Spleen (tissue), 11 donors: ENCODE measurements at regions not wholly inside any gene's neighbourhood (a gene's known extent, or its start where the extent isn't known, plus 50 kb on each side); places are given as distances from the start of the nearest gene placed in this dataset.
"Not testable (repeated sequence)": the region's sequence is repeated elsewhere in the genome, so short reads cannot be mapped to it uniquely, and the experiment has no call there.

ENCODE experiments used
- DNase-seq: peaks from one replicate; pipeline ENCODE4 v3.0.0-alpha.2; 2020
- H3K27ac ChIP-seq, 8 donors: fragments of 200-600 bp; sonication (generic) in 7 of 8; 1 replicate in 4 of 8; 2 replicates in 4 of 8; pipeline versions ENCODE4 v1.5.0 to v1.8.0; 2016 to 2021; ENCODE audit warnings: inconsistent platforms in 4 of 8, mild to moderate bottlenecking in 4 of 8, moderate library complexity in 1 of 8
- H3K27me3 ChIP-seq, 7 donors: fragments of 200-600 bp; sonication (generic) in 6 of 7; replicated peaks in 1 of 7; 1 replicate in 4 of 7; 2 replicates in 3 of 7; pipeline versions ENCODE4 v1.5.0 to v1.8.0; 2016 to 2021; ENCODE audit warnings: inconsistent platforms in 3 of 7, mild to moderate bottlenecking in 1 of 7
- H3K36me3 ChIP-seq, 6 donors: fragments of 200-600 bp; sonication (generic) in 5 of 6; 1 replicate in 4 of 6; 2 replicates in 2 of 6; pipeline versions ENCODE4 v1.5.0 to v1.8.0; 2016 to 2021; ENCODE audit warnings: inconsistent platforms in 2 of 6
- H3K4me1 ChIP-seq, 6 donors: fragments of 200-600 bp; sonication (generic) in 5 of 6; 1 replicate in 3 of 6; 2 replicates in 3 of 6; pipeline versions ENCODE4 v1.5.0 to v1.8.0; 2016 to 2021; ENCODE audit warnings: inconsistent platforms in 3 of 6
- H3K4me3 ChIP-seq, 8 donors: fragments of 200-600 bp; sonication (generic) in 7 of 8; 1 replicate in 4 of 8; 2 replicates in 4 of 8; pipeline versions ENCODE4 v1.5.0 to v1.8.0; 2016 to 2021; ENCODE audit warnings: inconsistent platforms in 4 of 8, mild to moderate bottlenecking in 4 of 8, moderate library complexity in 2 of 8
- H3K9me3 ChIP-seq, 8 donors: fragments of 200-600 bp; sonication (generic) in 7 of 8; 1 replicate in 4 of 8; 2 replicates in 4 of 8; pipeline versions ENCODE4 v1.5.0 to v1.8.0; 2016 to 2021; ENCODE audit warnings: inconsistent platforms in 4 of 8
- POLR2A ChIP-seq, 3 donors: fragments of 450-650 bp; IDR thresholded peaks; one replicate each; pipeline ENCODE4 v1.5.1; 2017; ENCODE audit warnings: antibody characterized with exemption in 3 of 3, mild to moderate bottlenecking in 1 of 3
- POLR2AphosphoS5 ChIP-seq, 3 donors: sonication (generic); formaldehyde crosslinking; IDR thresholded peaks; one replicate each; pipeline ENCODE4 v1.5.1; 2017; ENCODE audit warnings: antibody characterized with exemption in 3 of 3
- WGBS, 5 donors: extraction: QIAGEN DNeasy Blood & Tissue Kit in 3 of 5; methylation state at CpG; one replicate each; pipeline versions ENCODE4 v1.1.5 to v1.1.7; 2013 to 2018; 5-methylcytosine and 5-hydroxymethylcytosine counted together
- intact Hi-C: fragments of 100-400 bp; cut with DNase I; formaldehyde crosslinking; loops from one replicate; pipeline ENCODE4 v1.15.0; 2023; ENCODE audit warnings: low total_unique reads
- TF ChIP-seq, protein P1 (sequence below), 11 experiments: fragments of 200-600 bp in 7 of 11; fragments of 450-650 bp in 4 of 11; sonication (generic) in 4 of 11; IDR thresholded peaks in 8 of 11; conservative IDR thresholded peaks in 3 of 11; 1 replicate in 7 of 11; 2 replicates in 4 of 11; pipeline versions ENCODE4 v1.4.0 to v1.8.0; 2016 to 2021; ENCODE audit warnings: antibody characterized with exemption in 11 of 11, inconsistent platforms in 4 of 11, mild to moderate bottlenecking in 1 of 11
- donor health status: healthy with polysubstance abuse.
- donor health status: DM: no; HTN: no; CAD: no; lungs with moderate emphysema.
- donor health status: DM: no; HTN: no; CAD: no.
- donor health status: Bipolar disorder and iron deficiency.
- donor health status: healthy.
- donor health status: DM: no; HTN: no; CAD: no.
- donor health status: DM: yes; HTN: yes; CAD: no.

DNA sequence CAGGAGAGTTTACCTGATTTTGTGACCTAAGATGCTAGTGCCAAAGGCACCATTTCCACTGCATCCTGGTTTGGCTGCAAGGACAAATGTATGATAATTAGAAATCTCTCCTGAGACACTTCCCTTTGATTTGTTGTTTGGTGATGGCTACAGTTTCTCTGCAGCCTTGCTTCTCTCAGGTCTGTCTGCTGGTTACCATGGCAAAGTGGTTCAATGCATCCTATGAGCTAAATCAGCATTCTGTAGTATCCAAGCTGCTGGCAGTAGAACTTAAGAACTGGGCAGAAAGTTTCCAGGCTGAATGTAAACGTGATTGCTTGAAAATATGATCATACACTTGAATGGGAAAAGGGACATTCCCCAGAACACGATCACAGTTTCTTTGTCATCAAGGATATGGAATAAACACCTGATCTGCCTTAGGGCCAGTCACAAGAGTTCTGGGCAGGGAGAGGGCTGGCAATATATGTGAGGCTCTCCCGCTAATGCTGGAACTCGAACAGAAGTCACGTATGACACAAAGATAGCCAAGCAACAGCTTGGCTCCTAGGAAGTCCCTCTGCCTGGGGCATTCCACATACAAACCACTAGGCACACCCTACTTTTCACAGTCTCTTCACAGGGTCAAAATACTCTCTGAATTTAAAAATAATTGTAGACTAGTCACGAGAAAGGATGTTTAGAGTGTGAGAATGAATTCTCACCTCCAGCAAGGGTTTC is 138.1 kb upstream of the GRAMD2B start:
- WGBS, 5 donors = 75 to 88% (median 87%) methylated on average over 6 of the region's 6 CpGs
- intact Hi-C loops = no loop called here
- Histone ChIP-seq H3K4me3 (no peak overlapping the region), H3K27me3 (no peaks in the 10 kb centered on the region), H3K27ac (no peak overlapping the region), H3K4me1 (no peaks in the 10 kb centered on the region), H3K36me3 (no peaks in the 10 kb centered on the region), H3K9me3 (no peaks in the 10 kb centered on the region)
- TF ChIP-seq POLR2A (IDR thresholded peaks at IDR 0.05) (no peak), POLR2AphosphoS5 (IDR thresholded peaks at IDR 0.05) (no peak)
- TF ChIP-seq, protein P1, sequence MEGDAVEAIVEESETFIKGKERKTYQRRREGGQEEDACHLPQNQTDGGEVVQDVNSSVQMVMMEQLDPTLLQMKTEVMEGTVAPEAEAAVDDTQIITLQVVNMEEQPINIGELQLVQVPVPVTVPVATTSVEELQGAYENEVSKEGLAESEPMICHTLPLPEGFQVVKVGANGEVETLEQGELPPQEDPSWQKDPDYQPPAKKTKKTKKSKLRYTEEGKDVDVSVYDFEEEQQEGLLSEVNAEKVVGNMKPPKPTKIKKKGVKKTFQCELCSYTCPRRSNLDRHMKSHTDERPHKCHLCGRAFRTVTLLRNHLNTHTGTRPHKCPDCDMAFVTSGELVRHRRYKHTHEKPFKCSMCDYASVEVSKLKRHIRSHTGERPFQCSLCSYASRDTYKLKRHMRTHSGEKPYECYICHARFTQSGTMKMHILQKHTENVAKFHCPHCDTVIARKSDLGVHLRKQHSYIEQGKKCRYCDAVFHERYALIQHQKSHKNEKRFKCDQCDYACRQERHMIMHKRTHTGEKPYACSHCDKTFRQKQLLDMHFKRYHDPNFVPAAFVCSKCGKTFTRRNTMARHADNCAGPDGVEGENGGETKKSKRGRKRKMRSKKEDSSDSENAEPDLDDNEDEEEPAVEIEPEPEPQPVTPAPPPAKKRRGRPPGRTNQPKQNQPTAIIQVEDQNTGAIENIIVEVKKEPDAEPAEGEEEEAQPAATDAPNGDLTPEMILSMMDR (IDR thresholded peaks at IDR 0.05 in 8 of 11, conservative IDR thresholded peaks at IDR 0.05 in 3 of 11) = no peak
- DNase-seq = no peak

DNA sequence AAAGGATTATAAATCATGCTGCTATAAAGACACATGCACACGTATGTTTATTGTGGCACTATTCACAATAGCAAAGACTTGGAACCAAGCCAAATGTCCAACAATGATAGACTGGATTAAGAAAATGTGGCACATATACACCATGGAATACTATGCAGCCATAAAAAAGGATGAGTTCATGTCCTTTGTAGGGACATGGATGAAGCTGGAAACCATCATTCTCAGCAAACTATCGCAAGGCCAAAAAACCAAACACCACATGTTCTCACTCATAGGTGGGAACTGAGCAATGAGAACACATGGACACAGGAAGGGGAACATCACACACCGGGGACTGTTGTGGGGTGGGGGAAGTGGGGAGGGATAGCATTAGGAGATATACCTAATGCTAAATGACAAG is 127.1 kb upstream of the GRAMD2B start:
- H3K36me3 ChIP-seq, intact Hi-C loops, DNase-seq, H3K4me3 ChIP-seq, H3K27me3 ChIP-seq, H3K9me3 ChIP-seq, H3K4me1 ChIP-seq, H3K27ac ChIP-seq: not testable (repeated sequence)
- 81 to 100% (median 93%) methylated on average over 2 of the region's 3 CpGs for WGBS, 5 donors

DNA sequence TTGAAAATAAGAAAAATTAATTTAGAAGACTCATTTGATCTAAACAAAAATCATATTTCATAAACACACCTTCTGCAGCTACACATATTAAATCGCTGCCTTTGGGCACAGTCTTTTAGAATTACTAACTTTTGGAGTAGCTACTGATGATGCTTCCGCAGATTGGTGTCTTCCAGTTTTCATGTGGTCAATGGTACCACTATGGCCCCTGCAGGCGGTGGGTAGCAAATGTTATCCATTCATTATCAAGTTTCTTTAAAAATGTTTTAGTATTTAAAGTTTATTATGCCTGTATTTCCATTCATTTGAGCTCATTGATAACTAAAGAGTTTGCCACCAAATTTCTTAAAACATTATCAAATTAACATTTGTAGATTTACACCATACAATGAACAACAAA is 122.9 kb upstream of the GRAMD2B start:
- H3K4me1 ChIP-seq = no peaks in the 10 kb centered on the region
- H3K4me3 ChIP-seq = no peak overlapping the region
- TF ChIP-seq POLR2AphosphoS5 (IDR thresholded peaks at IDR 0.05) (no peak), POLR2A (IDR thresholded peaks at IDR 0.05) (no peak)
- TF ChIP-seq, protein P1 (IDR thresholded peaks at IDR 0.05 in 8 of 11, conservative IDR thresholded peaks at IDR 0.05 in 3 of 11) = no peak
- intact Hi-C loops = no loop called here
- H3K36me3 ChIP-seq = no peaks in the 10 kb centered on the region
- no peak for DNase-seq
- H3K9me3 ChIP-seq = peaks cover 0 to 20% (median 9%) of the 10 kb centered on the region in 8 donors
- H3K27me3 ChIP-seq = no peaks in the 10 kb centered on the region
- no peak overlapping the region for H3K27ac ChIP-seq
- 85 to 95% (median 88%) methylated on average over 3 of the region's 3 CpGs for WGBS, 5 donors

DNA sequence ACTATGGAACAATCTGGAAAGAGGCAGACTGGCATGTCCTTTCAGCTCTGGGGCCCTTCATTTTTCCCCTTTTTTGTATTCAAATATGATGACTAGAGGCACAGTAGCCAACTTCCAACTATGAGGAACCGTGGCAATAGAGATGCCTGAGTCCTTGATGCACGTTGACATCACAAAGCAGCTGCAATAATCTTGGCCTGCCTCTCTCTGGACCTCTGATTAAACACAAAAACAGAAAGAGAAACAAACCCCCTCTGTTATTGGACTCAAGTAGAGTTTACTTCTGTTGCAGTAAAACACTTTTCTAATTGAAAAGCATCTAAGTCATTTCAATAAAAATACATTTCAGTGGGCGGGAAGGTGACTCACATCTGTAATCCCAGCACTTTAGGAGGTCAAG is 122.2 kb upstream of the GRAMD2B start:
- no peak for TF ChIP-seq POLR2A (IDR thresholded peaks at IDR 0.05)
- TF ChIP-seq, protein P1 (IDR thresholded peaks at IDR 0.05 in 8 of 11, conservative IDR thresholded peaks at IDR 0.05 in 3 of 11) = no peak
- TF ChIP-seq POLR2AphosphoS5 (IDR thresholded peaks at IDR 0.05) = no peak
- 73 to 93% (median 80%) methylated on average over 3 of the region's 3 CpGs for WGBS, 5 donors
- Histone ChIP-seq H3K27me3 (no peaks in the 10 kb centered on the region), H3K9me3 (peaks cover 0 to 22% (median 9%) of the 10 kb centered on the region in 8 donors), H3K27ac (no peak overlapping the region), H3K4me3 (no peak overlapping the region), H3K4me1 (no peaks in the 10 kb centered on the region), H3K36me3 (no peaks in the 10 kb centered on the region)
- intact Hi-C loops = no loop called here
- no peak for DNase-seq

DNA sequence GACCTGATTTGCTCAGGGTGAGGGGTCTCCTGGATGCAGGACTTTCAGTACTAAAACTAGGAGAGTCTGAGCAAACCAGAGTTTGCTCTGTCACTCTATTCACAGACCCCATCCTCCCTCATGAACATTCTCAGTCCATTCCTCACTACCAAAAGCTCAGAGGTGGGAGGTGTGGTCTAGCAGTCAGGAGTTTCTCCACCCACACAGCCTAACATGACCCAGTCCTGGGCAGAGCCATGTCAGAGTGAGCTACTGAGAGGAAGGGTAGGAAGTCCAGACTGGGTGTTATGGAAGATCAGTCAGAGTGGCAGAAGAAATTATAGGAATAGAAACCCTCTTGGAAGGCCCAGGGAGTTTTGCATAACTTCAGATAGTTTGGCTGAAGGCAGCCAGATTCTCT is 113.3 kb upstream of the GRAMD2B start:
- H3K36me3 ChIP-seq = no peaks in the 10 kb centered on the region
- H3K4me3 ChIP-seq = no peak overlapping the region
- DNase-seq = no peak
- peaks cover 0 to 7% (median 1%) of the 10 kb centered on the region in 8 donors for H3K9me3 ChIP-seq
- no peak overlapping the region for H3K27ac ChIP-seq
- intact Hi-C loops = no loop called here
- no peaks in the 10 kb centered on the region for H3K4me1 ChIP-seq
- TF ChIP-seq, protein P1 (IDR thresholded peaks at IDR 0.05 in 8 of 11, conservative IDR thresholded peaks at IDR 0.05 in 3 of 11) = no peak
- TF ChIP-seq POLR2AphosphoS5 (IDR thresholded peaks at IDR 0.05) = no peak
- TF ChIP-seq POLR2A (IDR thresholded peaks at IDR 0.05) = no peak
- no peaks in the 10 kb centered on the region for H3K27me3 ChIP-seq
